ENCODE measurements at regions not wholly inside any gene's neighbourhood (a gene's known extent, or its start where the extent isn't known, plus 50 kb on each side); places are given as distances from the start of the nearest gene placed in this dataset.

GRCh38 chr15:54843006-54843405 lies 353.7 kb downstream of the RSL24D1 start:
- Histone ChIP-seq H3F3A (replicated peaks; ENCODE audit: insufficient read depth) (no peaks in the 10 kb centered on the region), H3K4me3 (ENCODE audit: low read depth in 2 of 2, low read length in 1 of 2) (no peak overlapping the region), H3K27ac (ENCODE audit: low read depth in 2 of 2, low read length in 1 of 2) (no peak overlapping the region), H3K36me3 (replicated peaks in 1 of 2; ENCODE audit: control insufficient read depth in 1 of 2, insufficient read depth in 2 of 2, low read length in 1 of 2) (no peaks in the 10 kb centered on the region), H3K4me1 (ENCODE audit: control insufficient read depth in 1 of 2, insufficient read depth in 2 of 2, low read depth in 1 of 2, low read length in 1 of 2) (no peaks in the 10 kb centered on the region), H3K79me2 (ENCODE audit: insufficient read depth) (no peaks in the 10 kb centered on the region), H3K9me3 (no peaks in the 10 kb centered on the region), H4K20me1 (ENCODE audit: insufficient read depth) (no peaks in the 10 kb centered on the region), H3K4me2 (no peak overlapping the region), H2AFZ (ENCODE audit: low read depth) (no peak overlapping the region), H3K9ac (no peak overlapping the region), H3K9me2 (no peaks in the 10 kb centered on the region), H3K27me3 (ENCODE audit: insufficient read depth) (no peaks in the 10 kb centered on the region)
- DNase-seq: no peak
- no peak for TF ChIP-seq SIN3A (IDR thresholded peaks at IDR 0.05; ENCODE audit: borderline replicate concordance, low read depth, low read length)
- TF ChIP-seq, protein P1, sequence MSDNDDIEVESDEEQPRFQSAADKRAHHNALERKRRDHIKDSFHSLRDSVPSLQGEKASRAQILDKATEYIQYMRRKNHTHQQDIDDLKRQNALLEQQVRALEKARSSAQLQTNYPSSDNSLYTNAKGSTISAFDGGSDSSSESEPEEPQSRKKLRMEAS (IDR thresholded peaks at IDR 0.05; ENCODE audit: low read depth): no peak
- no peak for TF ChIP-seq RFX5 (IDR thresholded peaks at IDR 0.05; ENCODE audit: low read length)
- TF ChIP-seq, protein P2, sequence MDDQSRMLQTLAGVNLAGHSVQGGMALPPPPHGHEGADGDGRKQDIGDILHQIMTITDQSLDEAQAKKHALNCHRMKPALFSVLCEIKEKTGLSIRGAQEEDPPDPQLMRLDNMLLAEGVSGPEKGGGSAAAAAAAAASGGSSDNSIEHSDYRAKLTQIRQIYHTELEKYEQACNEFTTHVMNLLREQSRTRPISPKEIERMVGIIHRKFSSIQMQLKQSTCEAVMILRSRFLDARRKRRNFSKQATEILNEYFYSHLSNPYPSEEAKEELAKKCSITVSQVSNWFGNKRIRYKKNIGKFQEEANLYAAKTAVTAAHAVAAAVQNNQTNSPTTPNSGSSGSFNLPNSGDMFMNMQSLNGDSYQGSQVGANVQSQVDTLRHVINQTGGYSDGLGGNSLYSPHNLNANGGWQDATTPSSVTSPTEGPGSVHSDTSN (IDR thresholded peaks at IDR 0.05): no peak
- no peak for TF ChIP-seq FOSL2 (IDR thresholded peaks at IDR 0.05; ENCODE audit: borderline replicate concordance, low read depth)
- no peak for TF ChIP-seq RAD21 (IDR thresholded peaks at IDR 0.05; ENCODE audit: low read length)
- TF ChIP-seq EZH2phosphoT487 (IDR thresholded peaks at IDR 0.05; ENCODE audit: borderline replicate concordance, low read depth): no peak
- TF ChIP-seq RXRA (IDR thresholded peaks at IDR 0.05; ENCODE audit: borderline replicate concordance, low read depth): no peak
- no peak for TF ChIP-seq TCF12 (IDR thresholded peaks at IDR 0.05)
- ChIA-PET POLR2A (no interaction called here), CTCF (no interaction called here)

- H3K36me3 ChIP-seq (replicated peaks in 1 of 2; ENCODE audit: control insufficient read depth in 1 of 2, insufficient read depth in 2 of 2, low read length in 1 of 2): no peaks in the 10 kb centered on the region
- H4K20me1 ChIP-seq (ENCODE audit: insufficient read depth): no peaks in the 10 kb centered on the region
- 3% methylated on average over 3 of the region's 3 CpGs for WGBS (ENCODE audit: low lambda C conversion rate)
- no peak overlapping the region for H2AFZ ChIP-seq (ENCODE audit: low read depth)
- CTCF ChIA-PET: no interaction called here
- DNase-seq: no peak
- no peak overlapping the region for H3K9ac ChIP-seq
- no peak overlapping the region for H3K27ac ChIP-seq (ENCODE audit: low read depth in 2 of 2, low read length in 1 of 2)
- H3K9me3 ChIP-seq: no peaks in the 10 kb centered on the region
- H3F3A ChIP-seq (replicated peaks; ENCODE audit: insufficient read depth): no peaks in the 10 kb centered on the region
- H3K79me2 ChIP-seq (ENCODE audit: insufficient read depth): no peaks in the 10 kb centered on the region
- no peak overlapping the region for H3K4me3 ChIP-seq (ENCODE audit: low read depth in 2 of 2, low read length in 1 of 2)
- no peaks in the 10 kb centered on the region for H3K27me3 ChIP-seq (ENCODE audit: insufficient read depth)
- H3K9me2 ChIP-seq: no peaks in the 10 kb centered on the region
- no peak overlapping the region for H3K4me2 ChIP-seq
- H3K4me1 ChIP-seq (ENCODE audit: control insufficient read depth in 1 of 2, insufficient read depth in 2 of 2, low read depth in 1 of 2, low read length in 1 of 2): no peaks in the 10 kb centered on the region
- POLR2A ChIA-PET: no interaction called here
- TF ChIP-seq REST (IDR thresholded peaks at IDR 0.05; ENCODE audit: low read depth, low read length) (no peak), ELF1 (IDR thresholded peaks at IDR 0.05) (no peak), YY1 (IDR thresholded peaks at IDR 0.05; ENCODE audit: low read depth) (no peak), NRF1 (IDR thresholded peaks at IDR 0.05; ENCODE audit: low read depth, low read length) (no peak), SMC3 (IDR thresholded peaks at IDR 0.05; ENCODE audit: low read depth, low read length) (no peak), TAF1 (IDR thresholded peaks at IDR 0.05; ENCODE audit: borderline replicate concordance, low read depth, low read length) (no peak), IRF3 (IDR thresholded peaks at IDR 0.05; ENCODE audit: low read depth, low read length) (no peak), ZBTB33 (IDR thresholded peaks at IDR 0.05; ENCODE audit: borderline replicate concordance, low read depth) (no peak), SIN3A (IDR thresholded peaks at IDR 0.05; ENCODE audit: borderline replicate concordance, low read depth, low read length) (no peak), FOXJ3 (CRISPR knock-in tag; IDR thresholded peaks at IDR 0.05) (no peak)
- TF ChIP-seq, protein P3, sequence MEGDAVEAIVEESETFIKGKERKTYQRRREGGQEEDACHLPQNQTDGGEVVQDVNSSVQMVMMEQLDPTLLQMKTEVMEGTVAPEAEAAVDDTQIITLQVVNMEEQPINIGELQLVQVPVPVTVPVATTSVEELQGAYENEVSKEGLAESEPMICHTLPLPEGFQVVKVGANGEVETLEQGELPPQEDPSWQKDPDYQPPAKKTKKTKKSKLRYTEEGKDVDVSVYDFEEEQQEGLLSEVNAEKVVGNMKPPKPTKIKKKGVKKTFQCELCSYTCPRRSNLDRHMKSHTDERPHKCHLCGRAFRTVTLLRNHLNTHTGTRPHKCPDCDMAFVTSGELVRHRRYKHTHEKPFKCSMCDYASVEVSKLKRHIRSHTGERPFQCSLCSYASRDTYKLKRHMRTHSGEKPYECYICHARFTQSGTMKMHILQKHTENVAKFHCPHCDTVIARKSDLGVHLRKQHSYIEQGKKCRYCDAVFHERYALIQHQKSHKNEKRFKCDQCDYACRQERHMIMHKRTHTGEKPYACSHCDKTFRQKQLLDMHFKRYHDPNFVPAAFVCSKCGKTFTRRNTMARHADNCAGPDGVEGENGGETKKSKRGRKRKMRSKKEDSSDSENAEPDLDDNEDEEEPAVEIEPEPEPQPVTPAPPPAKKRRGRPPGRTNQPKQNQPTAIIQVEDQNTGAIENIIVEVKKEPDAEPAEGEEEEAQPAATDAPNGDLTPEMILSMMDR (IDR thresholded peaks at IDR 0.05): no peak
Observed at GRCh38 chr15:54841701-54842305, 354.9 kb downstream of the RSL24D1 start.
